ENCODE measurements at regions not wholly inside any gene's neighbourhood (a gene's known extent, or its start where the extent isn't known, plus 50 kb on each side); places are given as distances from the start of the nearest gene placed in this dataset.

DNA sequence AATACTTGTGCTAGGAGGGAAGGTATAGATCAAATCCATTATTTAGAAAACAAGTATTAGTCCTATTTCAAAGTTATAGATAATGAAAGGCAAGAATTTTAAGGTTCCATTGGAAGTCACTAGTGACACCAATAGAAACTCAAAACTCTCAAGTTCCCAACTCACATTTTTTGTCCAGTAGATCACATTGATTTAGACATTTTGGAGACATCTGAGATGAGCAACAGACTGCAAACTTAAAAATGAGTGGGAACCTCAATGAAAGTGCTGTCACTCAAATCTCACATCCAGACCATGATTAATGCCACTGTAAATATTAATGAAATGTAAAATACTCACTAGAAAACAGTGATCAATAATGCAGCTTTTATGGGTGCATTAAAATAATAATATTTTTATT is 405.0 kb downstream of the ENC1 start:
- H3K4me3 ChIP-seq, result no peak overlapping the region
- no peak overlapping the region for H3K27ac ChIP-seq
- H3K27me3 ChIP-seq, result no peaks in the 10 kb centered on the region
- H3K4me1 ChIP-seq (ENCODE audit: low read depth), result no peaks in the 10 kb centered on the region
- TF ChIP-seq, protein P1, sequence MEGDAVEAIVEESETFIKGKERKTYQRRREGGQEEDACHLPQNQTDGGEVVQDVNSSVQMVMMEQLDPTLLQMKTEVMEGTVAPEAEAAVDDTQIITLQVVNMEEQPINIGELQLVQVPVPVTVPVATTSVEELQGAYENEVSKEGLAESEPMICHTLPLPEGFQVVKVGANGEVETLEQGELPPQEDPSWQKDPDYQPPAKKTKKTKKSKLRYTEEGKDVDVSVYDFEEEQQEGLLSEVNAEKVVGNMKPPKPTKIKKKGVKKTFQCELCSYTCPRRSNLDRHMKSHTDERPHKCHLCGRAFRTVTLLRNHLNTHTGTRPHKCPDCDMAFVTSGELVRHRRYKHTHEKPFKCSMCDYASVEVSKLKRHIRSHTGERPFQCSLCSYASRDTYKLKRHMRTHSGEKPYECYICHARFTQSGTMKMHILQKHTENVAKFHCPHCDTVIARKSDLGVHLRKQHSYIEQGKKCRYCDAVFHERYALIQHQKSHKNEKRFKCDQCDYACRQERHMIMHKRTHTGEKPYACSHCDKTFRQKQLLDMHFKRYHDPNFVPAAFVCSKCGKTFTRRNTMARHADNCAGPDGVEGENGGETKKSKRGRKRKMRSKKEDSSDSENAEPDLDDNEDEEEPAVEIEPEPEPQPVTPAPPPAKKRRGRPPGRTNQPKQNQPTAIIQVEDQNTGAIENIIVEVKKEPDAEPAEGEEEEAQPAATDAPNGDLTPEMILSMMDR (IDR thresholded peaks at IDR 0.05; ENCODE audit: low read depth, low read length), result no peak
- H3K36me3 ChIP-seq, result no peaks in the 10 kb centered on the region
- no peak for DNase-seq (ENCODE audit: low read depth in 1 of 2, low spot score in 1 of 2)
- H3K9me3 ChIP-seq (ENCODE audit: low read depth), result no peaks in the 10 kb centered on the region

DNA sequence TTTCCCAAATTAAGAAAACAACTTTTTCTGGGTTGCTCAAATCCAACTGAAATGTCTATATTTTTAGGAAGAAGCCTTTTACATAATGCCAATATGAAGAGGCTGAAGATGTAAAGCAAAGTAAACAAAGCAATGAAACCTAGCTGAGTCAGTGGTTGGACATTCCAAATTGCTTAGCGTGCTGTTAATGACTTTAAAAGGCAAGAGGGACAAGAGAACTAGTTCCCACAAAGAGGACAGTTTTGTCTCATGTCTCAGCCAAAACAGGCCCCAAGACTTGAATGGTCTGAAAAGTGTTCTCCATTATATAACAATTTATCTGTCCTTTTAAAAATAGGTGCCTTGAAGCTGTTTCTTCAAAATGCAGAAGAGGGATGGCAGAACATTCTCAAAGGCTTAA is 407.0 kb downstream of the ENC1 start:
- Histone ChIP-seq H3K4me1 (ENCODE audit: low read depth) (no peaks in the 10 kb centered on the region), H3K36me3 (no peaks in the 10 kb centered on the region), H3K27ac (no peak overlapping the region), H3K9me3 (ENCODE audit: low read depth) (no peaks in the 10 kb centered on the region), H3K4me3 (no peak overlapping the region), H3K27me3 (no peaks in the 10 kb centered on the region)
- TF ChIP-seq, protein P1 (IDR thresholded peaks at IDR 0.05; ENCODE audit: low read depth, low read length), result no peak
- no peak for DNase-seq (ENCODE audit: low read depth in 1 of 2, low spot score in 1 of 2)

DNA sequence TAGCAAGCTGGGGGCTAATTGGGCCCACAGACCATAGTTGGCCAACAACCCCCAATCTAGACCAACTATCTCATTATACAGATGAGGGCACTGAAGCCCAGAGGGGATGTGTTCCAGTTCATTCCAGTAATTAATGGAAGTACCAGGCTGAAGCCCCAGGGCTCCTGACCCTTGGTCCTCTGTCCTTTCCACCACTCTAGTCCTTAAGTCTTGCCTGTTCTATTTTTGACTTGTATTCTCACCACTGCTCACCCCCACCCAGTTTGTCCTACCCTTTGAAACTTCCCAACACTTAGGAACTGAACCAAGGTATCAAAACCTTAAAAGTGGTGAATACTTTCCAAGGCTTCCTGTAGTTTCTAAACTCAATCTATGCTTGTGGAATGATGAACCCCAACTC is 407.4 kb downstream of the ENC1 start:
- no peaks in the 10 kb centered on the region for H3K4me1 ChIP-seq (ENCODE audit: low read depth)
- H3K9me3 ChIP-seq (ENCODE audit: low read depth), result no peaks in the 10 kb centered on the region
- no peaks in the 10 kb centered on the region for H3K36me3 ChIP-seq
- TF ChIP-seq, protein P1 (IDR thresholded peaks at IDR 0.05; ENCODE audit: low read depth, low read length), result no peak
- no peaks in the 10 kb centered on the region for H3K27me3 ChIP-seq
- no peak for DNase-seq (ENCODE audit: low read depth in 1 of 2, low spot score in 1 of 2)
- H3K27ac ChIP-seq, result no peak overlapping the region
- no peak overlapping the region for H3K4me3 ChIP-seq

DNA sequence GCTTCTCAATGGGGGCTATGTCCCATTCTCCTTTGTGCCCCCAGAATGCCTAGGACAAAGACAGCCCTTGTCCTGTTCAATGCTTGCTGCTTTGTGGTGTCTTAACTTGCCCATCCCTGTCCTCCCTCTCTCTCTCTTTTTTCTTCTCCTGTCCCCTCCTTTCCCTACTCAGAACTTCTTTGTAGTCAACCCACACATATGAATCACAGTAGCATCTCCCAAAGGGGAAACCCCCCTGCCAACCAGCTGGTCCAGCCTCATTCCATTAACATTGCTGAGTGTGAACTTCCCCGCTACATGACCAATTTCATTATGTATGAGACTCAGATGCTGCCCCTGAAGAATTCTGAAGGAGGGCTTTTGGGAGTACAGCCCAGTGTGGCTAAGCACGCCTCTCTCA is 408.3 kb downstream of the ENC1 start:
- TF ChIP-seq, protein P1 (IDR thresholded peaks at IDR 0.05; ENCODE audit: low read depth, low read length), result no peak
- H3K27ac ChIP-seq, result no peak overlapping the region
- H3K36me3 ChIP-seq, result no peaks in the 10 kb centered on the region
- H3K27me3 ChIP-seq, result no peaks in the 10 kb centered on the region
- no peaks in the 10 kb centered on the region for H3K9me3 ChIP-seq (ENCODE audit: low read depth)
- peak in 1 of 2 donors; percentile 36 for DNase-seq (ENCODE audit: low read depth in 1 of 2, low spot score in 1 of 2)
- no peak overlapping the region for H3K4me3 ChIP-seq
- no peaks in the 10 kb centered on the region for H3K4me1 ChIP-seq (ENCODE audit: low read depth)

DNA sequence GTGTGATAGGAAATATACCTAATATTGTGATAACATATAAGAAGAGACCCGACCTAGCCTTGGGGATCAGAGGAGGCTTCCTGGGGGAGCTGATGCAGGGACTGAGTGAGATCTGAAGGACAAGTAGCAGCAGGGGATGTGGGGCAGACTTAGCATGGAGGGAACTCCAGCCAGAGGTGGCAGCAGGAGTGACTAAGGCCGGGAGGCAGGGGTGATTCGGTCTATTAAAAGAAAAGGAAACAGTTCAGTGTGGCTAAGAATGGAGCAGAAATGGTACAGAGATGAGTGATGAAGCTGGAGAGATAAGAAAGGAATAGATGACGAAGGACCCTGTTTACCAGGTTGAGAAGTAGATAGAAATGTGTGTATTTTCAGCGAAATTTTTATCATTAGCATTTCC is 408.8 kb downstream of the ENC1 start:
- Histone ChIP-seq H3K27ac (no peak overlapping the region), H3K27me3 (no peaks in the 10 kb centered on the region), H3K4me3 (no peak overlapping the region), H3K36me3 (no peaks in the 10 kb centered on the region), H3K9me3 (ENCODE audit: low read depth) (no peaks in the 10 kb centered on the region), H3K4me1 (ENCODE audit: low read depth) (no peaks in the 10 kb centered on the region)
- TF ChIP-seq, protein P1 (IDR thresholded peaks at IDR 0.05; ENCODE audit: low read depth, low read length), result no peak
- no peak for DNase-seq (ENCODE audit: low read depth in 1 of 2, low spot score in 1 of 2)

Measured in cardiac muscle cell (in vitro differentiated cells and primary cell).